Dedifferentiated amniotic fluid mesenchymal stem cell (primary cell): ENCODE measurements at regions not wholly inside any gene's neighbourhood (a gene's known extent, or its start where the extent isn't known, plus 50 kb on each side); places are given as distances from the start of the nearest gene placed in this dataset.

ENCODE experiments used
- DNase-seq: peaks from one replicate; pipeline ENCODE4 v3.0.0-alpha.2; 2016; ENCODE audit errors: extremely low spot score

DNA sequence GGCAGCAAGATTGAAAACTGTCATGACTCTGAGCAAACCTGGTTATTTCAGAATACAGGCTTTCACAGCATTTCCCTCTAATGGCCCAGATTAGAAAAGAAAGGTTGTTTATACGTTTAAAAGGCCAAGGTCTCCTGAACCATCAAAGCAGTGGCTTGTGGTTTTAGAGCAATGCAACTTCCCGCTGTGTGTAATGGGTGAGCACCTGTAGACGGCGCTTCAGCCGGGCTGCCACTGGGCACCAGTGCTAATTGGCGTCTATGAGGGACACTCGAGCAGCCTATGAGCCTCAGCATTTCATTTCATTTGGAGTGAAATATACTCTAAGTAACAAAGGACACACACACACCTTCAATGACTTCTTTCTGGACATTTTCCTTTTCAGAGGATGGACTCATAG, 671.0 kb upstream of the FZD8 start:
- DNase-seq: no peak

DNA sequence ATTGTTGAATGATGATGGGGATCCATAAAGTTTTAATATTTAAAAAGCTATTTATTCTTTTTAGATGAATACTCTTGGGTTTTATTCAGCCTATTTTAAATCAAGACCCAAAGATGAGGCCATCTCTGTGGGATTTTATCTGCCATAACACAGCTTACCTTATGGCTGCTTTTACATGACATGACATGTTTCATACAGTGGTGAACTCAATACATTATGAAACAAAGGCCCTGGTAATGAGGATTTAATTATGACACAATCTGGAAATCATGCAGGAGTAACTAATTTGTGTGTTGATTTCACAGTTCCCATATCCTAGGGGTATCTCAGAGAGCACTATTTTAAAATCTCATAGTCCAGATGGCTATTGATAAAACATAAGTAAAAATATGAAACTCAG, 661.8 kb upstream of the FZD8 start:
- no peak for DNase-seq

GRCh38 chr10:36302086-36302485, 660.0 kb upstream of the FZD8 start:
- no peak for DNase-seq

DNA sequence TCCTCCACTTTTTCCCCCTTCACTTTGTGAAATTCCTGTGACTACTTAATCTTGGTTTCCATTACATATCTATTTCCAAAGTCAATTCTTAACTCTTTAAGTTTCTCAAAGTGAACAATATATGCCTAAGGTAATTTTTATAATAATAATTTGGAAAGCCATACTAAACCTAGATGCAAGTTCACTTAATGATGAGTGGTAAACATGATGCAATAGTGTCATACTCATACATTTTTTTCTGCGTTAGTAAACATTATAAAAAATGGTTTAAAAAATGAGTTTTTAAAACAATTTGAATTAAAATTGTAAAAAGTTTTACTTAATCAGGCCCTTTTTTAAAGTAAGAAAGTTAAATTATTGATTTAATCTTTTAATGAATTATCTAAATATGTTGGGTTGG, 659.4 kb upstream of the FZD8 start:
- DNase-seq: no peak

- DNase-seq: no peak
Measured at GRCh38 chr10:36301139-36301538, 659.0 kb upstream of the FZD8 start.

DNA sequence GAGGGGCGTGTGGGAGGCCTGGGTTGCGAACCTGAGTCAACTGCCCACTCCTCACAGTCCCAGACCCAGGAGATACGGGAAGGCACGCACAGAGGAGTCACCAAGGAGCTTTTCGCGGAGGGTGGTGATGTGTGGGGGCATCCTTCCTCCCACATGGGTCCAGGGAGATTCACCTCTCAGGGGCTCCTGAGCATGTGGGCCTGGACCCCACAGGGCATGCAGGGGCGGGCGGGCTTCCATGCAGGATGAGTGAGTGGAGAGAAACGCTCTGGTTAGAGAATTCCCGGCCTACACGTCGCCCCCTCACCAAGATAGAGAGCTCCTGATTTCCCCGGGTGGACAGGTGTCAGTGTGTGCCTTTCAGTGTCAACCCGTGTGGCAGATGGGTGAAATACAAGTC, 641.7 kb upstream of the FZD8 start:
- DNase-seq: no peak

- DNase-seq: no peak
Measured at GRCh38 chr10:36281831-36282331, 639.8 kb upstream of the FZD8 start.

DNA sequence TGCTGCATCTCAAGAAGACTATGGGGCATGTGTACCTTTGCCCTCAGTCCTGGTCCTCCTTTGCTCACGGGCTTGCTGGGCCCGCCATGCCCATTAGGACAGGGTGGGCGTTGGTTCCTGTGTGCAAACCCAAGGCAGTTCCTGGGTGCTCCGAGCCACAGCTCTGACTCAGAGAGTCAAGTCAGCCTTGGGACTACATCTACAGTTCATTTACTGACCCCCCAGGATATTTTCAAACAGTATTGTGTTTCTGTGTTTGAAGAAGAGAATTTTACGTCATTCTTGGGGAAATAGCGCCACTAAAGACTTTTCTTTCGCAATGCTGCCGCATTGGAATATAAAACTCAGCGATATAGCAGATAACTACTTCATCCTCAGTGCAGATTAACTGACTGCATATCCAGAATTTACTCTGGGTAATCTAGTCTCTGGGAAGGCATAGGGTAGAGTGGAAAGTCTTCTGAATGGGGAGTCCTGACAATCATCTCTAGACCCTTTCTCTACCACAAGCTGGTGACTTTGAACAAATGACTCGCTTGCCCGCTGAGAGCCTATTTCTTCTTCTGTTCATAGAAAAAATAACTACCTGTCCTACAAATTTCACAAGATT, 638.9 kb upstream of the FZD8 start:
- DNase-seq: no peak

- DNase-seq: no peak
Measured at GRCh38 chr10:36280321-36280741, 638.2 kb upstream of the FZD8 start.

DNA sequence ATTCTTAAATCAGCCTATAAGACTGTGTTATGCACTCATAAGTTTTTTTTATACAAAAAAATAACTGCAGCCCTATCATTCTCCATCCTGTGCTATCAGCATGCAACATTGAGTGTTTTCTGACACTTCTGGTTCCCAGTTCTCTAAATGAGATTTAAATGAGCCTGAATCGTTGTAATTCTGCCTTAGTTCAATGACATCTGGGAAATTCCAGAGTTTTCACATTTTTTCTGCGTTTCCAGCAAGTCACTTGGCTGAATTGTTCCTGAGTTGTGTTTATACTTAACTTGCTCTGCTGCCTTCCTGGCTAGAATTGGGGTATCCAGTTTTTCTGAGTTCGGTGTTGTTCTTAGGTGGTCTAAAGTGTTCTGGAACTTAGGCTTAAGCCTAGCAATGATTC, 636.1 kb upstream of the FZD8 start:
- DNase-seq: no peak

DNA sequence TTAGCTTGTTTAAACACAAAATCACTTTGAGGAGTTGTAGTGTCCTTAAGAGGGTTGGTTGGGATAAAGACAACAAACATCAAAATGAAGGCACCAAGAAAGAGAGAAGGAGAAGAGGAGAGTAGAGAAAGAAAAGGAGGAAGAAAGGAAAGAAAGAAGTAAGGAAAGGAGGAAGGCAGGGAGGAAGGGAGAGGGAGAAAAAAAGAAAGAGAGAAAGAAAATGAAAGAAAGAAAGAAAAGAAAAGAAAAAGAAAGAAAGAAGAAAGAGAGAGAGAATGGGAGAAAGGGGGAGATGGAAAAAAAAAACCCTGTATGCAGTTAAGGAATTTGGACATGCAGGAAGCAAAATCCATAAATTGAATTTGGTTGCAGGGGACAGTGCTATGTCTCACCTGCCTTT, 635.4 kb upstream of the FZD8 start:
- no peak for DNase-seq

GRCh38 chr10:36271627-36272340, 629.7 kb upstream of the FZD8 start:
- no peak for DNase-seq

- no peak for DNase-seq
Measured at GRCh38 chr10:36269222-36269621, 627.1 kb upstream of the FZD8 start.

DNA sequence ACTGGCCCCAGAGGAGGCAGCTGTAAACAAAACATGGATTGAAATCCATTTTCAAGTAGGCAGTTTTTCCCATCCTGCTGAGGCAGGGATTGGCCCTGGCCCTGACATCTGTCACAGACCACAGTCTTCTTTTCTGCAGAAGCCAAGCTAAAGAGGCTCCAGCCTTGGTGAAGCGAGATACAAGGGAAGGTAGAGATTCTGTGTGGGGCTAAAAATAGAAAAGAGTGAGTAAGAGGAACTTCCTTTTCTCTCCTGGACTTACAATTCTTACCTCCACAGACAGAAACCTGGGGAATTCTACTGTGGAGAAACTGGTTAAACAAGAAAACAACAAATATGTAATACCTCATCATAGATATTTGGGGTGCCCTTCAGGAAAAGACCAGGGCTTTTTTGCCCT, 624.8 kb upstream of the FZD8 start:
- no peak for DNase-seq

- no peak for DNase-seq
Measured at GRCh38 chr10:36265741-36266140, 623.6 kb upstream of the FZD8 start.

GRCh38 chr10:36263871-36264270, 621.8 kb upstream of the FZD8 start:
- no peak for DNase-seq

GRCh38 chr10:36256948-36257356, 614.9 kb upstream of the FZD8 start:
- no peak for DNase-seq

DNA sequence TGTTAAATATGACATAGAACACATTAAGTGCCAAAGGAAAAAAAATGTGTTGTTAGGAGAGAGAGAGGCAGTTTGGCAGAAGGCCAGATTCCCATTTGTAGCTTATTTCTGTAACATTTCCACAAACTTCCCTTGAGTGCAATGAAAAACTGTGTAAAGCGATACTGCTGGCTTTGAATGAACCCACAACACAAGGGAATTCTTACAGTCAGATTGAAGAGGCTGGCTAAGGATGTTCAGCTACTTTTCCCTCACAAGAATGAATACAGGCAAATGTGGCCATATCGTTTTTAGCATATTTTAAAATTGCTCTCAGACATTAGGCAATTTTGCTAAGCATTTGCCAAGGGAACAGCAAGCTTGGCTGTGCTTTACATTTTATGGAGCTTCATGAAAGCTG, 614.1 kb upstream of the FZD8 start:
- no peak for DNase-seq

- DNase-seq: no peak
Measured at GRCh38 chr10:36254199-36254598, 612.1 kb upstream of the FZD8 start.

- DNase-seq: no peak
Measured at GRCh38 chr10:36253731-36254130, 611.6 kb upstream of the FZD8 start.

DNA sequence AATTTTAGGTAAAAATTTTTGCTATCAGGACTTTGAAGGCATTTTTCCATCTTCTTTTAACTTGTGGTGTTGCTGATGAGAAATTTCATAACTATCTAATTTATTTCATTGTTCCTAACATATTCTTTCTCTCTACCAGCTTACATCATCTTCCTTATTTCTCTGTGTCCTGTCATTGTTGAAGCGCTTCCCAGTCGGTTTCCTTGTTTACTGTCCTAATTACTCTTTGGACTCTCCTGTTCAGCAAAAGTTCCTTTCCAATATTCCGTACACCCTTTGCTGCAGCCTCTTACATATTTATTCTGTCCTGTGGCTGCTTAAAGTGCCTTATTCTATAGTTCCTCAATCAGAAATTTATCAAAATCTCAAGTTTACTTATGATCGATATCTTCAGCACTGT, 609.0 kb upstream of the FZD8 start:
- DNase-seq: no peak

- DNase-seq: no peak
Measured at GRCh38 chr10:36248304-36248981, 606.3 kb upstream of the FZD8 start.

GRCh38 chr10:36247478-36247877, 605.4 kb upstream of the FZD8 start:
- DNase-seq: no peak
